Activated naive CD8-positive, alpha-beta T cell treated with anti-CD3 and anti-CD28 coated beads, Interleukin-2, amount 10 ng/mL, durations not matched to agents 7 days and 5 days (primary cell): ENCODE measurements at regions not wholly inside any gene's neighbourhood (a gene's known extent, or its start where the extent isn't known, plus 50 kb on each side); places are given as distances from the start of the nearest gene placed in this dataset.
"Not testable (repeated sequence)": the region's sequence is repeated elsewhere in the genome, so short reads cannot be mapped to it uniquely, and the experiment has no call there.

Experiments
- ATAC-seq: fragments of 150-1000 bp; cut with Tn5 transposase; one replicate; pipeline ENCODE4 v1.10.0; 2021; ENCODE audit warnings: low read depth, moderate library complexity
- POLR2A ChIA-PET: fragments of 350-600 bp; sonication (Branson Sonifier 250); formaldehyde crosslinking; loops from one replicate; lab custom pipeline; 2021; ENCODE audit warnings: antibody characterized with exemption; lab: Charles Lee
- DNase-seq: peaks from one replicate; pipeline ENCODE4 v3.0.0; 2021
- H3K27ac Mint-ChIP-seq: one replicate; pipeline ENCODE4 v1.8.0; 2022; ENCODE audit warnings: mild to moderate bottlenecking, mixed read lengths
- H3K27me3 Mint-ChIP-seq: one replicate; pipeline ENCODE4 v1.8.0; 2022; ENCODE audit warnings: mild to moderate bottlenecking, moderate library complexity, mixed read lengths
- H3K36me3 Mint-ChIP-seq: one replicate; pipeline ENCODE4 v1.8.0; 2021; ENCODE audit warnings: mild to moderate bottlenecking, mixed read lengths
- H3K4me1 Mint-ChIP-seq: one replicate; pipeline ENCODE4 v1.8.0; 2021; ENCODE audit warnings: mixed read lengths
- H3K4me3 Mint-ChIP-seq: one replicate; pipeline ENCODE4 v1.8.0; 2022; ENCODE audit warnings: mild to moderate bottlenecking, moderate library complexity, mixed read lengths
- H3K9me3 Mint-ChIP-seq: one replicate; pipeline ENCODE4 v1.8.0; 2021; ENCODE audit warnings: mixed read lengths

DNA sequence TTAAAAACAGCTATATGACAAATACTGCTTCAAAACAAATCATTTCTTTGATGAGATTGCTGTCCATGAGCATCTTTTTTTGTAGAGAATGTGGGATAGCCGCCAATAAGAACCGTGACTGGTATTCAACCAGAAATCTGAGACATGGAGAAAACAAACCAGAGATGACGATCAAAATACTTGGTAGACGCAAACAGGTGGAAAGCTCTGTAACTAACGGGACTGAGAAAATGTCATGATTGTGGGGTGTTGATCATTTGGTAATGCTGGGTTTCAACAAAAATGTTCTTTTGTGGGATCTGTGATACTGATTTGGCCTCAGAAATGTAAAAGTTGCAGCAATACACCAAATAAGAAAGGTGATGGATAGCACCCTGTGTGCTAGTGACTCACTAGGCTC lies 364.8 kb downstream of the NYAP2 start:
- no peak overlapping the region for H3K27ac Mint-ChIP-seq

DNA sequence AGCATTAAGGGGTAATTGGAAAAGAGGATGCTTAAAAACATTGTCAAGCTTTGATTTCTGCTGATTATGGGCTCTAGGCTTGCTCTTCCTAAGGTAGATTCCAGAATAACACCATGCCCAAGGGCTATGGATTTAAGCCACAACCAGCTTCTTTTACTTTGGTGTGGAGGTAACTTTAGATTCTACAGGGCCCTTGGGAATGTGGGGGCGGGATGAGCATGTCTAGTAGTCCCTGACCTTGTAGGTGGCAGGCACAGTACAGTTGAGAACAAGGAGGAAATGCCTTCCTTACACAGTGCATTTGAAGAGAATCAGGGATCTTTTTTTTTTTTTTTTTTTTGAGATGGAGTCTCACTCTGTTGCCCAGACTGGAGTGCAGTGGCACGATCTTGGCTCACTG lies 364.2 kb downstream of the NYAP2 start:
- ATAC-seq (no peak), DNase-seq (no peak)
- no peaks in the 10 kb centered on the region for H3K36me3 Mint-ChIP-seq
- H3K4me3 Mint-ChIP-seq = no peak overlapping the region
- POLR2A ChIA-PET = no interaction called here
- H3K27me3 Mint-ChIP-seq = peaks cover 2% of the 10 kb centered on the region
- no peak overlapping the region for H3K27ac Mint-ChIP-seq
- no peaks in the 10 kb centered on the region for H3K4me1 Mint-ChIP-seq
- H3K9me3 Mint-ChIP-seq = no peaks in the 10 kb centered on the region

More for the DNA sequence above, 364.8 kb downstream of the NYAP2 start:
- ATAC-seq (no peak), DNase-seq (no peak)
- no peaks in the 10 kb centered on the region for H3K4me1 Mint-ChIP-seq
- no peaks in the 10 kb centered on the region for H3K27me3 Mint-ChIP-seq
- no peaks in the 10 kb centered on the region for H3K9me3 Mint-ChIP-seq
- POLR2A ChIA-PET = no interaction called here
- H3K36me3 Mint-ChIP-seq = no peaks in the 10 kb centered on the region
- H3K4me3 Mint-ChIP-seq = no peak overlapping the region

DNA sequence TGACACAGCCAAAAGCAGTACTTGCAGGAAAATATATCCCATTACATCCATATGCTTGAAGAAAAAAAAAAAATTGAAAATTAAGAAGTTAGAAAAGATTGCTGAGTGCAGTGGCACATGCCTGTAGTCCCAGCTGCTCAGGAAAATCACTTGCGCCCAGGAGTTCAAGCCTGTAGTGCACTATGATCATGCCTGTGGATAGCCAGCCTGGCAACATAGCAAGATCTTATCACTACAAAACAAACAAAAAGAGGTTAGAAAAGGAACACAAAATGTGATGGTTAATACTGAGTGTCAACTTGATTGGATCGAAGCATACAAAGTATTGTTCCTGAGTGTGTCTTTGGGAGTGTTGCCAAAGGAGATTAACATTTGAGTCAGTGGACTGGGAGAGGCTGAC lies 361.9 kb downstream of the NYAP2 start:
- DNase-seq (no peak), ATAC-seq (no peak)
- POLR2A ChIA-PET = no interaction called here
- H3K4me3 Mint-ChIP-seq = no peak overlapping the region
- H3K27me3 Mint-ChIP-seq = peaks cover 2% of the 10 kb centered on the region
- no peaks in the 10 kb centered on the region for H3K4me1 Mint-ChIP-seq
- H3K9me3 Mint-ChIP-seq = no peaks in the 10 kb centered on the region
- no peak overlapping the region for H3K27ac Mint-ChIP-seq
- no peaks in the 10 kb centered on the region for H3K36me3 Mint-ChIP-seq

DNA sequence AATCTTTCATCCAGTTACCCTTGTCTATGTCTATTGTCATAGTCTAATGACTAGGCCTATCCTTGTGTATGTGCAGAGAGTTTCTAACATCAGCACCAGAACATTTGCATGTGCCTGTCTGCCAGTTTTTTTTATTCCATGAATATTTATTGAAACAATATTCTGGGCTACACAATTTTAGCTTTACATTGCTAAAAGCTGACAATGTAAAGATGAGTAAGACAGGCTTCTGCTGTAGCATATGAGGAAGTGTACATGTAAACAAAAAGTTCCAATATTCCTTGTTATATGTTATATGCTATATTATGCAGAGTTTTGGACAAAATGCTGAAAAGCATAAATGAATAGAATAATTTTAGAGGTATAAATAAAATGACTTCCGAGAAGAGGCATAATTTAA lies 357.7 kb downstream of the NYAP2 start:
- no peaks in the 10 kb centered on the region for H3K9me3 Mint-ChIP-seq
- H3K4me3 Mint-ChIP-seq = no peak overlapping the region
- no peak overlapping the region for H3K27ac Mint-ChIP-seq
- POLR2A ChIA-PET = no interaction called here
- ATAC-seq (no peak), DNase-seq (no peak)
- no peaks in the 10 kb centered on the region for H3K36me3 Mint-ChIP-seq
- H3K4me1 Mint-ChIP-seq = no peaks in the 10 kb centered on the region
- H3K27me3 Mint-ChIP-seq = peaks cover 5% of the 10 kb centered on the region

DNA sequence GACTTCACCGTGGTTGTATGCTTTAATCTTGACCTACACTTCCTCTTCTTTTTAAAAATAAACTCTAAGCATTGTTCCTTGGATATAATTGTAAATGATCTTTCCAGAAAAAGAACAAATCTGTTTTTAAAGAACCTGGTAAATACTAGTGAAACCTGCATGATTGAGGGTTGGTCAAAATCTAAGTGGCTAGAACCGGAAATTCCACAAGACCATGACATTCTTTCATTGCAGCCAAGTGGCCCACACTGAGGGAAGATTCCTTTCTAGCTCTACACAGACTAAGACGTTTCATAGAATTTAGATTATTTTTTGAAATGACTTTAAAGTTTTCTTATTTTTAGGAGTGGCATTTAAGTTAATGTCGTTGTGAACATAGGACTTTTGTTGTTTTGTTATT lies 356.7 kb downstream of the NYAP2 start:
- H3K36me3 Mint-ChIP-seq = no peaks in the 10 kb centered on the region
- POLR2A ChIA-PET = no interaction called here
- no peaks in the 10 kb centered on the region for H3K4me1 Mint-ChIP-seq

DNA sequence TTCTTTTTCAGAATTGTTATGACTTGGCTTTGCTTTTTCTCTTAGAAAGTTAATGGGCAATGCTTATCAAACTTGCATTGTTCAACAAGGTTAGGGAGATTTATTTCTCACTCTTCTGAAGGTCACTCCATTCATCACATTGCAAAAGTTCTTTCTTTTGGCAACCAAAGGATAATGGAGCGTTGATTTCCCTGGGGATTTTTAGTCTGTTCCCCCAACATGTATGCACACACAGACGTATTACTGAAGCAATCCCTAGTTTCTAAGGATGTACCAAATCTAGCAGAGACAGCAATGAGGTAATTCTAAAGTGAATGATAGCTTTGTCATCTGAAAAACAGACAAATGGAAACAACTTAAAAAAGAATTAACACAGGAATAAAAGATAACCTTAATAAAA lies 349.1 kb downstream of the NYAP2 start:
- H3K27ac Mint-ChIP-seq = no peak overlapping the region
- DNase-seq = no peak
- no peaks in the 10 kb centered on the region for H3K36me3 Mint-ChIP-seq
- POLR2A ChIA-PET = no interaction called here
- H3K27me3 Mint-ChIP-seq = peaks cover 3% of the 10 kb centered on the region
- H3K4me3 Mint-ChIP-seq = no peak overlapping the region
- no peak for ATAC-seq
- no peaks in the 10 kb centered on the region for H3K4me1 Mint-ChIP-seq
- H3K9me3 Mint-ChIP-seq = no peaks in the 10 kb centered on the region

More for the DNA sequence above, 356.7 kb downstream of the NYAP2 start:
- H3K9me3 Mint-ChIP-seq = no peaks in the 10 kb centered on the region
- no peak for ATAC-seq
- peaks cover 5% of the 10 kb centered on the region for H3K27me3 Mint-ChIP-seq
- H3K4me3 Mint-ChIP-seq = no peak overlapping the region
- no peak for DNase-seq
- H3K27ac Mint-ChIP-seq = no peak overlapping the region

DNA sequence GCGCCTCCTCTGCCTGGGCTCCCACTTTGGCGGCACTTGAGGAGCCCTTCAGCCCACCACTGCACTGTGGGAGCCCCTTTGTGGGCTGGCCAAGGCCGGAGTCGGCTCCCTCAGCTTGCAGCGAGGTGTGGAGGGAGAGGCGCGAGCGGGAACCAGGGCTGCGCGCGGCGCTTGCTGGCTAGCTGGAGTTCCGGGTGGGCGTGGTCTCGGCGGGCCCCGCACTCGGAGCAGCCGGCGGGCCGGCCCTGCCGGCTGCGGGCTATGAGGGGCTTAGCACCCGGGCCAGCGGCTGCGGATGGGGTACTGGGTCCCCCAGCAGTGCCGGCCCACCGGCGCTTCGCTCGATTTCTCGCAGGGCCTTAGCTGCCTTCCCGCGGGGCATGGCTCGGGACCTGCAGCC lies 344.5 kb downstream of the NYAP2 start:
- H3K27ac Mint-ChIP-seq, H3K4me3 Mint-ChIP-seq, H3K36me3 Mint-ChIP-seq, H3K9me3 Mint-ChIP-seq, H3K4me1 Mint-ChIP-seq, POLR2A ChIA-PET, DNase-seq, ATAC-seq, H3K27me3 Mint-ChIP-seq: not testable (repeated sequence)

DNA sequence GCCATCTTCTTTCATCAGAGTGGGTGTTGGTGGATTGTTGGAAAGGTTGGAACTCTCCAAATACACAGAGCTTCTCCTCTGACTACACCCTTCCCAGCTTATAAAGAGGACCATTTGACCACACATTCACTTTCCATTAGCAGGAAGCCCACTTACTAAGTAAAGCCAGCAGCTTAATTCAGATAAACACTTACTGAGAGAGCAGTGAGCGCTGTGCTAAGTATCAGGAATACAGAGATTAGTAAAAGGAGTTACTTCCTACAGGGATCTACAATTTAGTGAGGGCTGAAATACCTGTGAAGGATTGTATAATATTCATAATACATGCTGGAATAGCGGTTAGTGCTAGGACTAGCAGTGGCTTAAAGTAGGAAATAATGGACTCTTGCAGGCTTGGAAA lies 343.0 kb downstream of the NYAP2 start:
- Mint-ChIP-seq H3K27me3 (no peaks in the 10 kb centered on the region), H3K4me1 (no peaks in the 10 kb centered on the region), H3K4me3 (no peak overlapping the region), H3K9me3 (no peaks in the 10 kb centered on the region), H3K36me3 (no peaks in the 10 kb centered on the region), H3K27ac (no peak overlapping the region)
- POLR2A ChIA-PET = no interaction called here
- no peak for ATAC-seq
- DNase-seq = no peak

DNA sequence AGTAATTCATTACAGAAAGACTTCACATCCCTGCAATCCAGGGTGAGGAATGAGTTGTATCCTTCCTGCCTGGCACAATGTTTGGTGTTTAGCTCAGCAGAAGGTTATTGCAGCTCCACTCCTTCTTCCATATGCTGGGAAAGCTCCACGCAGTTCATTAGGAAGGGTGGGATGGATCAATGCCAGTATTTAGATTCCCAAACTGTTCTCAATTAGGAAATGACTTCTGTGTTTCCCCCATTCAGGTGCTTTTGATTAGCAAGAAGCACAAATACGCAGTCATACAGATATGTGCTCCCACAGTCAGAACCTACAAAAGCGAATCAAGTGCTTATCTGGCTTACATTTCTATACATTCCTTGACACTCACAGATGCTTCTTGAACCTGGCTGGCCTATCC lies 340.6 kb downstream of the NYAP2 start:
- Mint-ChIP-seq H3K4me3 (no peak overlapping the region), H3K27ac (no peak overlapping the region), H3K9me3 (no peaks in the 10 kb centered on the region), H3K36me3 (no peaks in the 10 kb centered on the region), H3K4me1 (no peaks in the 10 kb centered on the region), H3K27me3 (peaks cover 2% of the 10 kb centered on the region)
- no peak for ATAC-seq
- POLR2A ChIA-PET = no interaction called here
- DNase-seq = no peak

DNA sequence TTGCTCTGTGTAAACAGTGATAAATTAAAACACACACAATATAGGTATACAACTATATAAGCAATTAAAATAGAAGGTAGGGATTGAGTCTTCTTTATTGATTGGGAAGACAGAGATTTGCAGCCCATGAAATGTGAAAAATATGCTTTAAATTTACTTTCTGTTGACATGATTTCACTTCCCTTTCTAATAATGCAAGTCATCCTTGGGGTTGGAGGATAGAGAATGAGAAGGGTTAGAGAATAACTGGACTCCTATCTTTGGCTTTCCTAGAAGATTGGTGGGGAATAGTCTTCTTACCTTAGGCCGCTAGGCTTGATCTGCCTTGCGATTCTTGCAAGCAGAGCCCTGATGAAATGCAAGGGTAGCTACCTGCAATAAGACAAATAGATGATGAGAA lies 339.8 kb downstream of the NYAP2 start:
- Mint-ChIP-seq H3K27me3 (peaks cover 2% of the 10 kb centered on the region), H3K4me1 (no peaks in the 10 kb centered on the region), H3K36me3 (no peaks in the 10 kb centered on the region), H3K9me3 (no peaks in the 10 kb centered on the region), H3K4me3 (no peak overlapping the region), H3K27ac (no peak overlapping the region)
- ATAC-seq (no peak), DNase-seq (no peak)
- POLR2A ChIA-PET = no interaction called here

DNA sequence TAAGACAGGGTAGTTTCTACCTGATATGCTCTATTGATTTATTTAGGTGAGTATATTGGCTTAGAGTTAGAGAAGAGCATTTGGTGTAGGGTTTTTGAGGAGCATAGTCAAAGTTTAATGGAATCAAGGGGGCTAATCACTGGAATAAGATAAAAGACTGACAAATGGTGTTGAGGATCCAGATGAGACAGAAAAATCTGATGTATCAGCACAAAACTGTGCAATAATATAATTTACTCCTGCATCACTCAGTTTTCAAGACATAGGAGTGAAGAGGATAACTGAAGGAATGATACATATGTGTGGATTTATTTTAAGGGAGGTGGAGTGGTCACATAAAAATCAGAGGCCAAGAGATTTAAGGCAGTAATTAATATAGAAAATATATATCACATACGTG lies 339.2 kb downstream of the NYAP2 start:
- Mint-ChIP-seq H3K27ac (no peak overlapping the region), H3K27me3 (peaks cover 2% of the 10 kb centered on the region), H3K36me3 (no peaks in the 10 kb centered on the region), H3K4me3 (no peak overlapping the region), H3K9me3 (no peaks in the 10 kb centered on the region), H3K4me1 (no peaks in the 10 kb centered on the region)
- no peak for ATAC-seq
- no peak for DNase-seq
- POLR2A ChIA-PET = no interaction called here

DNA sequence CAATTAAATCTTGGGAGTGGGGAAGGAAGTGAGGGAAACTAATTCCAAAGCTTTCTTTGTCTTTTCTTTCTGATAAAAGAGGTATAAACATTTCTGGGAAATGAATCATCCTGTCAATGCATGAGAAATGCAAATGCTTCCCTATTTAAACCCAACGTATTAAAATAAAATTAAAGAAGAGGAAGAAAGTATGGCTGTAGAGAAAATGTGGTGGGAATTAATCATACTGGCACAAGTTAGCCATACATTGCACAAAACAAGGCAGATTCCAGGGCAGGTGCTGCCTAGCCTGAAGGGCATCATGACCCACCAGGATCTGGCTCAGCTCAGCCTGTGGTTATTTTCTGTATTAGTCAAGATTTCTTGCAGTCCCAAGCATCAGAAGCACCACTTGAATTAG lies 338.0 kb downstream of the NYAP2 start:
- Mint-ChIP-seq H3K4me3 (no peak overlapping the region), H3K36me3 (no peaks in the 10 kb centered on the region), H3K27ac (no peak overlapping the region), H3K4me1 (no peaks in the 10 kb centered on the region), H3K9me3 (no peaks in the 10 kb centered on the region), H3K27me3 (peaks cover 2% of the 10 kb centered on the region)
- ATAC-seq (no peak), DNase-seq (no peak)
- POLR2A ChIA-PET = no interaction called here

DNA sequence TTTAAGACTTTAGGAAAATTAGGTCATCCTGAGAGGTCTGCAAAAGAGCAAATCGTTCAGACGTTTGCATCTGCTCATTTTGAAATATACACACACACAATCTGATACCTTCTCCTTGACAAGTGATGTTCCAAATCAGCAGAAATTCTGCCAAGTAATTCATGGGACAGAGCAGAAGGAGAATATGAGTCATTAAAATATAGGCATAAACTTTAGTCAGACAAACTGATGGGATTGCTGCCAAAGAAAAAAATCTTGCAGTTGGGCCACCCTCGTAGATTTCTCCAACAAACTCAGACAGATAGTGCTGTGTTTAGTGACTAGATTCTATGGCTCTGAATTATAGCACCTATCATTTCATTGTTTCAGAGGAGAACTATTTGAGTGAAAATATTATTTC lies 336.3 kb downstream of the NYAP2 start:
- Mint-ChIP-seq H3K9me3 (no peaks in the 10 kb centered on the region), H3K4me3 (no peak overlapping the region), H3K27me3 (peaks cover 2% of the 10 kb centered on the region), H3K27ac (no peak overlapping the region), H3K36me3 (no peaks in the 10 kb centered on the region), H3K4me1 (no peaks in the 10 kb centered on the region)
- DNase-seq (no peak), ATAC-seq (no peak)
- POLR2A ChIA-PET = no interaction called here

DNA sequence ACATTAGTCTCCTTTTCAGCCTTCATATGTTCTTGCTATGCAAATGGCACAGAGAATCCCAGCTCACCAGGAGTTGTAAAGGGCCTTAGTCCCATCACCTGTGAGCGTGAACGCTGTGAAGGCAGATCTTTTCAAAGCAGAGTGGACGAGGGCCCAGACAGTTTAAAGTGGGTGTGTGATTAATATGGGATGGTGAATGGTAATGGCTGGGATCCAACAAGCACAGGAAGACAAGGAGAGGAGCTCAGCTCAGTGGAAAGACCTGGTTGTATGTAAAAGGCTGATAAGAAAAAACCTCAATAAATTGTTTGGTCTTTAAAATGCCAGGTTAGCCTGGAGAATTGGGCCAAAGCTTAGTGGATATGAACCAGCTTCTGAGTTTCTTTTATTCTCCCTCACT lies 326.2 kb downstream of the NYAP2 start:
- ATAC-seq (no peak), DNase-seq (no peak)
- Mint-ChIP-seq H3K9me3 (no peaks in the 10 kb centered on the region), H3K36me3 (no peaks in the 10 kb centered on the region), H3K4me1 (no peaks in the 10 kb centered on the region), H3K27me3 (peaks cover 2% of the 10 kb centered on the region), H3K27ac (no peak overlapping the region), H3K4me3 (no peak overlapping the region)
- POLR2A ChIA-PET = no interaction called here
